Peyer's patch (tissue), 4 donors: ENCODE measurements at regions not wholly inside any gene's neighbourhood (a gene's known extent, or its start where the extent isn't known, plus 50 kb on each side); places are given as distances from the start of the nearest gene placed in this dataset.

Experiments
- DNase-seq, 3 donors: peaks; one replicate each; pipeline ENCODE4 v3.0.0-alpha.2; 2017 to 2019
- H3K27ac ChIP-seq, 4 donors: fragments of 200-600 bp; sonication (generic); one replicate each; pipeline ENCODE4 v1.5.1; 2016 to 2019
- H3K27me3 ChIP-seq, 2 donors: fragments of 200-600 bp; sonication (generic); one replicate each; pipeline ENCODE4 v1.5.1; 2019
- H3K36me3 ChIP-seq, 3 donors: fragments of 200-600 bp; sonication (generic); one replicate each; pipeline ENCODE4 v1.5.1; 2016 to 2019
- H3K4me1 ChIP-seq, 4 donors: fragments of 200-600 bp; sonication (generic); one replicate each; pipeline ENCODE4 v1.5.1; 2016 to 2019
- H3K4me3 ChIP-seq, 4 donors: fragments of 200-600 bp; sonication (generic); 1 replicate in 3 of 4; 2 replicates in 1 of 4; pipeline ENCODE4 v1.5.1; 2016 to 2019; ENCODE audit warnings: mild to moderate bottlenecking in 1 of 4
- H3K9me3 ChIP-seq, 4 donors: fragments of 200-600 bp; sonication (generic); one replicate each; pipeline ENCODE4 v1.5.1; 2016 to 2019; ENCODE audit warnings: mild to moderate bottlenecking in 1 of 4
- POLR2A ChIP-seq, 2 donors: fragments of 450-650 bp; IDR thresholded peaks; one replicate each; pipeline ENCODE4 v1.5.1; 2017; ENCODE audit warnings: antibody characterized with exemption in 2 of 2, mild to moderate bottlenecking in 2 of 2, moderate library complexity in 2 of 2
- TF ChIP-seq, protein P1 (sequence below), 6 experiments: fragments of 450-650 bp in 4 of 6; fragments of 200-600 bp in 2 of 6; sonication (generic) in 1 of 6; IDR thresholded peaks; one replicate each; pipeline ENCODE4 v1.5.1; 2017 to 2019; ENCODE audit warnings: antibody characterized with exemption in 6 of 6, mild to moderate bottlenecking in 3 of 6, moderate library complexity in 1 of 6

DNA sequence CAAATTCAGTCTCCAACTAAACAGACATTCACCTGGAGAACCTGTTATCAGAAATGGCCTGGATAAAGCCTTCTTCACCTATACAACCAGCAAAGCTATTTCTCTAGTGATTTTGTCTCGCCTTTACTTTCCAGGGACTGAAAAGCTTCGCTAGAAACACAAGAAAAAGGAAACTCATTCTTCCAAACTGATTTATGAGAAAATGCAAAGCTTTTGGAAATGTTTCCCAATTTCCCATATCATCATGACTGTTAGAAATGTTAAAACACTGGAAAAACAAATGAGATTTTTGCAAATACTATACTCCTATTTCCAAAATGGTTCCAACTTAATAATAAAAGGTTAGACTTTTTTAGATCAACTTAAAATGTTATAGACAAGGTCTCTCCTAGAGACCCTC lies 218.7 kb downstream of the PAX3 start:
- H3K4me1 ChIP-seq: no peaks in the 10 kb centered on the region
- H3K9me3 ChIP-seq: no peaks in the 10 kb centered on the region
- TF ChIP-seq POLR2A (IDR thresholded peaks at IDR 0.05): no peak
- TF ChIP-seq, protein P1, sequence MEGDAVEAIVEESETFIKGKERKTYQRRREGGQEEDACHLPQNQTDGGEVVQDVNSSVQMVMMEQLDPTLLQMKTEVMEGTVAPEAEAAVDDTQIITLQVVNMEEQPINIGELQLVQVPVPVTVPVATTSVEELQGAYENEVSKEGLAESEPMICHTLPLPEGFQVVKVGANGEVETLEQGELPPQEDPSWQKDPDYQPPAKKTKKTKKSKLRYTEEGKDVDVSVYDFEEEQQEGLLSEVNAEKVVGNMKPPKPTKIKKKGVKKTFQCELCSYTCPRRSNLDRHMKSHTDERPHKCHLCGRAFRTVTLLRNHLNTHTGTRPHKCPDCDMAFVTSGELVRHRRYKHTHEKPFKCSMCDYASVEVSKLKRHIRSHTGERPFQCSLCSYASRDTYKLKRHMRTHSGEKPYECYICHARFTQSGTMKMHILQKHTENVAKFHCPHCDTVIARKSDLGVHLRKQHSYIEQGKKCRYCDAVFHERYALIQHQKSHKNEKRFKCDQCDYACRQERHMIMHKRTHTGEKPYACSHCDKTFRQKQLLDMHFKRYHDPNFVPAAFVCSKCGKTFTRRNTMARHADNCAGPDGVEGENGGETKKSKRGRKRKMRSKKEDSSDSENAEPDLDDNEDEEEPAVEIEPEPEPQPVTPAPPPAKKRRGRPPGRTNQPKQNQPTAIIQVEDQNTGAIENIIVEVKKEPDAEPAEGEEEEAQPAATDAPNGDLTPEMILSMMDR (IDR thresholded peaks at IDR 0.05): no peak
- no peak for DNase-seq
- H3K27me3 ChIP-seq: no peaks in the 10 kb centered on the region
- H3K36me3 ChIP-seq: no peaks in the 10 kb centered on the region
- H3K27ac ChIP-seq: no peak overlapping the region
- H3K4me3 ChIP-seq: no peak overlapping the region

DNA sequence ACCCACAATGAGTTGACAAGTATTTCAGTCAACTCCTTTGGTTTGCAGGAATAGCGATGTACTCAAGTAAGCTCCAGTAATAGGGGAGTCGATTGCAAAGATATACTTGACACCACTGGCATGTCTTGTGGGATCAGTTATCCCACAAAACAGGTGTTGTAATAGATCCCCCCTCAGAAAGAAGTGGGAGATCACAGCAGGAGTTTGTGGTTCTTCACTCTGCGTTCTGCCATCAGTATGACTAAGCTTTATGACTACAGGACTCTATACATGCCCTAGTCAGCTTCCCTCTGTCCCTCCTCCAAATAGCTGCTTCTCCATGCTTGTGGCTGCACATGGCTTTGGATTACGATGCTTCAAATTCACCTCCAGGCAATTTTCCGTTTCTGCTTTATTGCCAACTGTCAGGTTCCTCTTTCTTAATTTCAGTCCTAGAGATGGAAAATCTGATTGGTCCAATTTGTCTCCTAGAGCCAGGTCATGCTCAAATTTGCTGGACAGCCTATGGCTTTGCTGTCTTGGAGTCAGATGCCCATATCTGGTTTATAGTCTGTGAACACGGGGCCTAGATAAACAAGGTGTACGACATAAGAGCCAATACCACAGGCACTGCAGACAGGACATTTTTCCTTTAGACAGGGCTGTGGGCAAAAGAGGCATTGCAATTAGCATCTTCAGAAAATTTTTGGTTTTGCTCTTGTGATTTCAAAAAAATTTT lies 221.7 kb downstream of the PAX3 start:
- Histone ChIP-seq H3K27me3 (no peaks in the 10 kb centered on the region), H3K9me3 (no peaks in the 10 kb centered on the region), H3K27ac (no peak overlapping the region), H3K36me3 (no peaks in the 10 kb centered on the region), H3K4me1 (no peaks in the 10 kb centered on the region), H3K4me3 (no peak overlapping the region)
- no peak for TF ChIP-seq POLR2A (IDR thresholded peaks at IDR 0.05)
- TF ChIP-seq, protein P1 (IDR thresholded peaks at IDR 0.05): no peak
- DNase-seq: no peak

DNA sequence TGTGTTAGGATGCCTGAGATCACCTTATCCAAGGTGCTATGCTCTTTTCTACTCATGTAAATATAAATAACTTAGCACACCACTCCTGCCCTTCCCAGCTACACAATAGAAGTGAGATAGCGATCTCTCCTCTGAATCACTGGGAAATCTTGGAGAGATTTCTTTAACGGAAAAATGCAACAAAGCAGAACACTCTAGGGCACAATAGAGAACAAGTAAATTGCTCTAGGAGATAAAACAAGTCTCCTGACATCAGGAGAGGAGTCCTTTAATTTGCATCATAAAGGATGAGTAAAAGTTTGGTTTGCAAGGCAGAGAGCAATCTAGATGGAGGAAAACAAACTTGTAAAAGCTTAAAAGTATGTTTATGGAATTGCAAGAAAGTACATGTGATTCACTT lies 224.1 kb downstream of the PAX3 start:
- Histone ChIP-seq H3K9me3 (no peaks in the 10 kb centered on the region), H3K27me3 (no peaks in the 10 kb centered on the region), H3K36me3 (no peaks in the 10 kb centered on the region), H3K4me3 (no peak overlapping the region), H3K4me1 (no peaks in the 10 kb centered on the region), H3K27ac (no peak overlapping the region)
- no peak for DNase-seq
- TF ChIP-seq POLR2A (IDR thresholded peaks at IDR 0.05): no peak
- TF ChIP-seq, protein P1 (IDR thresholded peaks at IDR 0.05): no peak

- H3K27me3 ChIP-seq: no peaks in the 10 kb centered on the region
- no peak overlapping the region for H3K27ac ChIP-seq
- no peaks in the 10 kb centered on the region for H3K4me1 ChIP-seq
- TF ChIP-seq POLR2A (IDR thresholded peaks at IDR 0.05): no peak
- TF ChIP-seq, protein P1 (IDR thresholded peaks at IDR 0.05): no peak
- H3K4me3 ChIP-seq: no peak overlapping the region
- H3K36me3 ChIP-seq: no peaks in the 10 kb centered on the region
- no peak for DNase-seq
- H3K9me3 ChIP-seq: no peaks in the 10 kb centered on the region
These were observed 226.9 kb downstream of the PAX3 start for GRCh38 chr2:222071911-222072310.

DNA sequence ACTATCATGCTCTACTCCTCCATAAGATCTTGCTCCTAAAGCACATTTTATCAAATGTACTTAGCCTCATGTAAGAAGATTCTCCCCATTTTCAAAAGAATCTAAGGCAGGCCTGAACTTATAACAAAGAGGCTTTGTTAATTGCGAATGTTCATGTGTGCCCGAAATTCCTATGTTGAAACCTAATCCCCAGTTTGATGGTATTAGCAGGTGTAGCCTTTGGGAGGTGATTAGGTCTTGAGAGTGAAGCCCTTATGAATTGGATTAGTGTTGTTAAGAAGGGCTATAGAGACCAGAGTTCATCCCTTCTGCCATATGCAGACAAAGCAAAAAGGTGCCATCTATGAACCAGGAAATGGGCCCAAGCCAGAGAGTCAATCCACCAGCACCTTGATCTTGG lies 234.5 kb downstream of the PAX3 start:
- no peak for DNase-seq
- TF ChIP-seq, protein P1 (IDR thresholded peaks at IDR 0.05): no peak
- no peak for TF ChIP-seq POLR2A (IDR thresholded peaks at IDR 0.05)
- no peaks in the 10 kb centered on the region for H3K36me3 ChIP-seq
- H3K4me1 ChIP-seq: no peaks in the 10 kb centered on the region
- no peaks in the 10 kb centered on the region for H3K27me3 ChIP-seq
- no peaks in the 10 kb centered on the region for H3K9me3 ChIP-seq
- no peak overlapping the region for H3K4me3 ChIP-seq
- no peak overlapping the region for H3K27ac ChIP-seq
